ENCODE measurements at regions not wholly inside any gene's neighbourhood (a gene's known extent, or its start where the extent isn't known, plus 50 kb on each side); places are given as distances from the start of the nearest gene placed in this dataset.
"Not testable (repeated sequence)": the region's sequence is repeated elsewhere in the genome, so short reads cannot be mapped to it uniquely, and the experiment has no call there.

DNA sequence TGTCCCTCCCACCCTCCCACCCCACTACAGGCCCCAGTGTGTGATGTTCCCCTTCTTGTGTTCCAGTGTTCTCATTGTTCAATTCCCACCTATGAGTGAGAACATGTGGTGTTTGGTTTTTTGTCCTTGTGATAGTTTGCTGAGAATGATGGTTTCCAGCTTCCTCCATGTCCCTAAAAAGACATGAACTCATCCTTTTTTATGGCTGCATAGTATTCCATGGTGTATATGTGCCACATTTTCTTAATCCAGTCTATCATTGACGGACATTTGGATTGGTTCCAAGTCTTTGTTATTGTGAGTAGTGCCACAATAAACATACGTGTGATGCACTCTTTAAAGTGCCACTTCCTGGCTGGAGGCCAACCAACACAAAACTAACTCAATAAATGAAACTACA lies 112.7 kb downstream of the TENT5C start:
- H4K20me1 ChIP-seq (ENCODE audit: insufficient read depth); H3K4me2 ChIP-seq (ENCODE audit: low read length); DNase-seq (ENCODE audit: low read depth, low spot score); H3K79me2 ChIP-seq (ENCODE audit: insufficient read depth, low read length); POLR2A ChIA-PET; H2AFZ ChIP-seq (ENCODE audit: low read depth, low read length, poor library complexity, severe bottlenecking); H3K4me1 ChIP-seq (ENCODE audit: control insufficient read depth in 1 of 2, insufficient read depth in 2 of 2, low read length in 2 of 2); ATAC-seq; H3K27ac ChIP-seq (ENCODE audit: low read depth, low read length); intact Hi-C loops (cut with micrococcal nuclease); H3K9ac ChIP-seq (ENCODE audit: low read length); H3K36me3 ChIP-seq (ENCODE audit: control insufficient read depth in 1 of 2, insufficient read depth in 2 of 2, low read length in 2 of 2); H3K9me2 ChIP-seq (ENCODE audit: insufficient read depth); RAD21 ChIA-PET (ENCODE audit: low non-redundant PET in 1 of 2, low total read pairs in 2 of 2, uncharacterized antibody in 2 of 2, unreplicated experiment in 2 of 2); CTCF ChIA-PET; H3K9me3 ChIP-seq (ENCODE audit: control insufficient read depth in 1 of 2, insufficient read depth in 1 of 2, low read depth in 1 of 2, low read length in 2 of 2); BruUV-seq (replicated peaks); H3K27me3 ChIP-seq (ENCODE audit: insufficient read depth, low read length); H3K4me3 ChIP-seq (replicated peaks in 1 of 2; ENCODE audit: low read depth in 1 of 2, low read length in 2 of 2): not testable (repeated sequence)

GRCh38 chr1:117719004-117719403 lies 113.2 kb downstream of the TENT5C start:
- Histone ChIP-seq H3K9ac (ENCODE audit: low read length) (no peak overlapping the region), H3K9me2 (ENCODE audit: insufficient read depth) (no peaks in the 10 kb centered on the region), H2AFZ (ENCODE audit: low read depth, low read length, poor library complexity, severe bottlenecking) (no peak overlapping the region), H4K20me1 (ENCODE audit: insufficient read depth) (no peaks in the 10 kb centered on the region), H3K4me1 (ENCODE audit: control insufficient read depth in 1 of 2, insufficient read depth in 2 of 2, low read length in 2 of 2) (no peaks in the 10 kb centered on the region), H3K79me2 (ENCODE audit: insufficient read depth, low read length) (no peaks in the 10 kb centered on the region), H3K36me3 (ENCODE audit: control insufficient read depth in 1 of 2, insufficient read depth in 2 of 2, low read length in 2 of 2) (no peaks in the 10 kb centered on the region), H3K27ac (ENCODE audit: low read depth, low read length) (no peak overlapping the region), H3K4me2 (ENCODE audit: low read length) (no peak overlapping the region), H3K4me3 (replicated peaks in 1 of 2; ENCODE audit: low read depth in 1 of 2, low read length in 2 of 2) (no peak overlapping the region), H3K9me3 (ENCODE audit: control insufficient read depth in 1 of 2, insufficient read depth in 1 of 2, low read depth in 1 of 2, low read length in 2 of 2) (no peaks in the 10 kb centered on the region), H3K27me3 (ENCODE audit: insufficient read depth, low read length) (no peaks in the 10 kb centered on the region)
- DNase-seq (ENCODE audit: low read depth, low spot score) (no peak), ATAC-seq (no peak)
- TF ChIP-seq FOSL1 (IDR thresholded peaks at IDR 0.05; ENCODE audit: low read depth) (no peak), EZH2 (IDR thresholded peaks at IDR 0.05) (no peak), EGR1 (IDR thresholded peaks at IDR 0.05; ENCODE audit: low read depth) (no peak), POLR2A (IDR thresholded peaks at IDR 0.05; ENCODE audit: borderline replicate concordance, extremely low read depth, insufficient read depth, insufficient read length) (no peak), POLR2AphosphoS5 (IDR thresholded peaks at IDR 0.05; ENCODE audit: low read depth, low read length) (no peak), TCF7L2 (IDR thresholded peaks at IDR 0.05; ENCODE audit: borderline replicate concordance, extremely low read depth, insufficient read depth, insufficient read length) (no peak), SP1 (IDR thresholded peaks at IDR 0.05; ENCODE audit: low read depth) (no peak), ZNF274 (IDR thresholded peaks at IDR 0.05; ENCODE audit: low read depth, low read length) (no peak), ELF1 (IDR thresholded peaks at IDR 0.05; ENCODE audit: borderline replicate concordance, low read depth) (no peak), CEBPB (IDR thresholded peaks at IDR 0.05; ENCODE audit: low read depth) (no peak)
- TF ChIP-seq, protein P1, sequence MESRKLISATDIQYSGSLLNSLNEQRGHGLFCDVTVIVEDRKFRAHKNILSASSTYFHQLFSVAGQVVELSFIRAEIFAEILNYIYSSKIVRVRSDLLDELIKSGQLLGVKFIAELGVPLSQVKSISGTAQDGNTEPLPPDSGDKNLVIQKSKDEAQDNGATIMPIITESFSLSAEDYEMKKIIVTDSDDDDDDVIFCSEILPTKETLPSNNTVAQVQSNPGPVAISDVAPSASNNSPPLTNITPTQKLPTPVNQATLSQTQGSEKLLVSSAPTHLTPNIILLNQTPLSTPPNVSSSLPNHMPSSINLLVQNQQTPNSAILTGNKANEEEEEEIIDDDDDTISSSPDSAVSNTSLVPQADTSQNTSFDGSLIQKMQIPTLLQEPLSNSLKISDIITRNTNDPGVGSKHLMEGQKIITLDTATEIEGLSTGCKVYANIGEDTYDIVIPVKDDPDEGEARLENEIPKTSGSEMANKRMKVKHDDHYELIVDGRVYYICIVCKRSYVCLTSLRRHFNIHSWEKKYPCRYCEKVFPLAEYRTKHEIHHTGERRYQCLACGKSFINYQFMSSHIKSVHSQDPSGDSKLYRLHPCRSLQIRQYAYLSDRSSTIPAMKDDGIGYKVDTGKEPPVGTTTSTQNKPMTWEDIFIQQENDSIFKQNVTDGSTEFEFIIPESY (IDR thresholded peaks at IDR 0.05; ENCODE audit: extremely low read depth, insufficient replicate concordance, low read length) = no peak
- TF ChIP-seq, protein P2, sequence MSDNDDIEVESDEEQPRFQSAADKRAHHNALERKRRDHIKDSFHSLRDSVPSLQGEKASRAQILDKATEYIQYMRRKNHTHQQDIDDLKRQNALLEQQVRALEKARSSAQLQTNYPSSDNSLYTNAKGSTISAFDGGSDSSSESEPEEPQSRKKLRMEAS (IDR thresholded peaks at IDR 0.05) = no peak
- intact Hi-C loops (cut with micrococcal nuclease) = no loop called here
- RAD21 ChIA-PET (ENCODE audit: low non-redundant PET in 1 of 2, low total read pairs in 2 of 2, uncharacterized antibody in 2 of 2, unreplicated experiment in 2 of 2) = no interaction called here
- CTCF ChIA-PET = no interaction called here
- POLR2A ChIA-PET = no interaction called here
- no TSS peak for BruUV-seq (replicated peaks)
